GM23338 (cell line): ENCODE measurements at regions not wholly inside any gene's neighbourhood (a gene's known extent, or its start where the extent isn't known, plus 50 kb on each side); places are given as distances from the start of the nearest gene placed in this dataset.

Source experiments
- EZH2phosphoT487 ChIP-seq: fragments of 200-600 bp; sonication (generic); IDR thresholded peaks from one replicate; pipeline ENCODE4 v1.8.1; 2018; ENCODE audit warnings: antibody characterized with exemption; ENCODE audit not compliant: unreplicated experiment
- TF ChIP-seq, protein P1 (sequence below), 2 experiments: fragments of 200-600 bp in 1 of 2; sonication (generic) in 1 of 2; conservative IDR thresholded peaks; 2 replicates each; pipeline versions ENCODE4 v1.5.1 to v1.6.1; 2016 to 2017; ENCODE audit warnings: antibody characterized with exemption in 2 of 2, low read depth in 2 of 2, mild to moderate bottlenecking in 2 of 2, moderate library complexity in 1 of 2

DNA sequence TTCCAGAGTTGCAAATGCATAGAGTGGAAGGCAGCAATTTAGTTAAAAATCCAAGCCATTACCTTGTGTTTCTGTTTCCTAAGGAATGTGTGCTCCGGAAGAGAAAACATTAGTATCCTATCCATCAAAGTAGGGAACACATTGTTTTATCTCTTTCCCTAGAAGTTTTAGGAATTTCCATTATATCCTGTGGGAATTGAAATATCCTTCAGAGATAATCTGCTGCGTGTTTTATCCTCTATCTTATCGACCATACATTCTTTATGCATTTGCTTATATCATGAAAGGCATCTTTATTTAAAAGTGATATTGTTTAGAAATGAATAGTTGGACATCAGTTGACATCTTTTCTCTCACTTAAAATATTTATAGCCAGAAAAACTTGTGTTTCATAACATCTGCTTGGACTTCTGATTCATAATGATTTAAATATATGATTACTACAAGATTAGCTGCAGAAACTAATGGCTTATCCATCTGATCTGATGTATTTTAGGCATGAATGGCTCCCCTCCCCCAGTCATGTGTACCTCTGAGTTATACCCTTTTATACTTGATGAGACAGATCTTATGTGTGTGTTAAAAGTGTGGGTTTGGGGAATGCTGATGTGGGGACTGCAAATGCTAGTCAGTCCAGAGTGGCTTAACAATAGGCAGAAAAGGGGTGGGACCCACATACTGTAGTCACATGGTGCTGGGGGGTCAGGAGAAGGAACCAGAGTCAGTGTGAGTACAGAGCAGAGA is 136.2 kb upstream of the ARHGAP28 start:
- no peak for TF ChIP-seq EZH2phosphoT487
- TF ChIP-seq, protein P1, sequence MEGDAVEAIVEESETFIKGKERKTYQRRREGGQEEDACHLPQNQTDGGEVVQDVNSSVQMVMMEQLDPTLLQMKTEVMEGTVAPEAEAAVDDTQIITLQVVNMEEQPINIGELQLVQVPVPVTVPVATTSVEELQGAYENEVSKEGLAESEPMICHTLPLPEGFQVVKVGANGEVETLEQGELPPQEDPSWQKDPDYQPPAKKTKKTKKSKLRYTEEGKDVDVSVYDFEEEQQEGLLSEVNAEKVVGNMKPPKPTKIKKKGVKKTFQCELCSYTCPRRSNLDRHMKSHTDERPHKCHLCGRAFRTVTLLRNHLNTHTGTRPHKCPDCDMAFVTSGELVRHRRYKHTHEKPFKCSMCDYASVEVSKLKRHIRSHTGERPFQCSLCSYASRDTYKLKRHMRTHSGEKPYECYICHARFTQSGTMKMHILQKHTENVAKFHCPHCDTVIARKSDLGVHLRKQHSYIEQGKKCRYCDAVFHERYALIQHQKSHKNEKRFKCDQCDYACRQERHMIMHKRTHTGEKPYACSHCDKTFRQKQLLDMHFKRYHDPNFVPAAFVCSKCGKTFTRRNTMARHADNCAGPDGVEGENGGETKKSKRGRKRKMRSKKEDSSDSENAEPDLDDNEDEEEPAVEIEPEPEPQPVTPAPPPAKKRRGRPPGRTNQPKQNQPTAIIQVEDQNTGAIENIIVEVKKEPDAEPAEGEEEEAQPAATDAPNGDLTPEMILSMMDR (conservative IDR thresholded peaks at IDR 0.05; ENCODE audit: low read depth in 2 of 2), result no peak
